PC-9 (cell line): ENCODE measurements at regions not wholly inside any gene's neighbourhood (a gene's known extent, or its start where the extent isn't known, plus 50 kb on each side); places are given as distances from the start of the nearest gene placed in this dataset.

Source experiments
- CTCF ChIP-seq: fragments of 200-600 bp; sonication (generic); conservative IDR thresholded peaks from 2 replicates; pipeline ENCODE4 v1.6.1; 2017; ENCODE audit warnings: mixed run types, antibody characterized with exemption, mild to moderate bottlenecking, moderate library complexity
- EZH2 ChIP-seq: fragments of 200-600 bp; sonication (generic); IDR thresholded peaks from 2 replicates; pipeline ENCODE4 v1.8.0; 2017; ENCODE audit warnings: antibody characterized with exemption, low read depth

GRCh38 chr2:133814890-133815289 is 246.6 kb upstream of the NCKAP5 start:
- TF ChIP-seq CTCF (no peak), EZH2 (no peak)
